SK-N-SH treated with all-trans-retinoic acid at 6 μM for 48 hours (cell line): ENCODE measurements at regions not wholly inside any gene's neighbourhood (a gene's known extent, or its start where the extent isn't known, plus 50 kb on each side); places are given as distances from the start of the nearest gene placed in this dataset.

ENCODE experiments used
- ATAC-seq: fragments of 200-7000 bp; cut with Tn5 transposase; 3 replicates; pipeline ENCODE4 v1.9.1; 2020; ENCODE audit warnings: mild to moderate bottlenecking, moderate library complexity
- BACH2 ChIP-seq: fragments of 250-450 bp; sonication (Bioruptor Pico); IDR thresholded peaks from 2 replicates; pipeline ENCODE4 v1.9.0; 2021; ENCODE audit warnings: mild to moderate bottlenecking, borderline replicate concordance
- CREB5 ChIP-seq: fragments of 250-450 bp; sonication (Bioruptor Pico); IDR thresholded peaks from 2 replicates; pipeline ENCODE4 v1.5.1; 2020; ENCODE audit warnings: low read depth, mild to moderate bottlenecking, moderate library complexity
- CSDC2 ChIP-seq: fragments of 250-450 bp; sonication (Bioruptor Pico); IDR thresholded peaks from 2 replicates; pipeline ENCODE4 v1.5.0; 2020; ENCODE audit warnings: mild to moderate bottlenecking, moderate library complexity
- CSRNP3 ChIP-seq: fragments of 250-450 bp; sonication (Bioruptor Pico); IDR thresholded peaks from 2 replicates; pipeline ENCODE4 v1.5.1; 2021; ENCODE audit warnings: mild to moderate bottlenecking, moderate library complexity
- ESRRG ChIP-seq: fragments of 250-450 bp; sonication (Bioruptor Pico); IDR thresholded peaks from 2 replicates; pipeline ENCODE4 v1.6.1; 2021; ENCODE audit warnings: mild to moderate bottlenecking
- GLIS3 ChIP-seq: fragments of 250-450 bp; sonication (Bioruptor Pico); IDR thresholded peaks from 2 replicates; pipeline ENCODE4 v1.5.0; 2020; ENCODE audit warnings: mild to moderate bottlenecking, moderate library complexity
- ISL1 ChIP-seq: fragments of 250-450 bp; sonication (Bioruptor Pico); IDR thresholded peaks from 2 replicates; pipeline ENCODE4 v2.1.2; 2022; ENCODE audit warnings: mild to moderate bottlenecking, moderate library complexity
- OSR1 ChIP-seq: fragments of 250-450 bp; sonication (Bioruptor Pico); IDR thresholded peaks from 2 replicates; pipeline ENCODE4 v1.8.0; 2022; ENCODE audit warnings: moderate library complexity, mild to moderate bottlenecking, inconsistent platforms
- PATZ1 ChIP-seq: fragments of 250-450 bp; sonication (Bioruptor Pico); IDR thresholded peaks from 2 replicates; pipeline ENCODE4 v1.8.0; 2020; ENCODE audit warnings: mild to moderate bottlenecking, moderate library complexity, borderline replicate concordance
- POU6F1 ChIP-seq: fragments of 250-450 bp; sonication (Bioruptor Pico); IDR thresholded peaks from 2 replicates; pipeline ENCODE4 v1.8.0; 2021; ENCODE audit warnings: low read depth, mild to moderate bottlenecking, moderate library complexity, borderline replicate concordance
- PPARA ChIP-seq: fragments of 250-450 bp; sonication (Bioruptor Pico); IDR thresholded peaks from 2 replicates; pipeline ENCODE4 v1.5.0; 2020; ENCODE audit warnings: mild to moderate bottlenecking, borderline replicate concordance
- RARB ChIP-seq: fragments of 250-450 bp; sonication (Bioruptor Pico); IDR thresholded peaks from 2 replicates; pipeline ENCODE4 v1.8.0; 2021; ENCODE audit warnings: mild to moderate bottlenecking, moderate library complexity
- TCF4 ChIP-seq: fragments of 250-450 bp; sonication (Bioruptor Pico); IDR thresholded peaks from 2 replicates; pipeline ENCODE4 v1.8.0; 2021; ENCODE audit warnings: mild to moderate bottlenecking, moderate library complexity, borderline replicate concordance
- TOX ChIP-seq: fragments of 250-450 bp; sonication (Bioruptor Pico); IDR thresholded peaks from 2 replicates; pipeline ENCODE4 v1.8.0; 2021; ENCODE audit warnings: mild to moderate bottlenecking, moderate library complexity, borderline replicate concordance
- TSHZ2 ChIP-seq: fragments of 250-450 bp; sonication (Bioruptor Pico); IDR thresholded peaks from 2 replicates; pipeline ENCODE4 v1.5.0; 2020; ENCODE audit warnings: mild to moderate bottlenecking, moderate library complexity
- ZC3H10 ChIP-seq: fragments of 250-450 bp; sonication (Bioruptor Pico); IDR thresholded peaks from 2 replicates; pipeline ENCODE4 v1.5.1; 2021; ENCODE audit warnings: mild to moderate bottlenecking, moderate library complexity
- ZFP3 ChIP-seq: fragments of 250-450 bp; sonication (Bioruptor Pico); IDR thresholded peaks from 2 replicates; pipeline ENCODE4 v1.5.0; 2020; ENCODE audit warnings: mild to moderate bottlenecking, moderate library complexity
- ZFP30 ChIP-seq: fragments of 450-650 bp; formaldehyde crosslinking; IDR thresholded peaks from 2 replicates; pipeline ENCODE4 v1.5.0; 2022; ENCODE audit warnings: mild to moderate bottlenecking, moderate library complexity
- ZNF70 ChIP-seq: fragments of 450-650 bp; formaldehyde crosslinking; IDR thresholded peaks from 2 replicates; pipeline ENCODE4 v1.5.0; 2020; ENCODE audit warnings: mild to moderate bottlenecking, moderate library complexity
- ZNF8 ChIP-seq: fragments of 450-650 bp; formaldehyde crosslinking; IDR thresholded peaks from 2 replicates; pipeline ENCODE4 v1.5.0; 2020; ENCODE audit warnings: mild to moderate bottlenecking, moderate library complexity

GRCh38 chr21:38202811-38203210 is 54.0 kb upstream of the KCNJ15 start:
- ATAC-seq: no peak
- TF ChIP-seq TCF4 (CRISPR knock-in tag): no peak
- no peak for TF ChIP-seq BACH2 (CRISPR knock-in tag)
- TF ChIP-seq, all 23 proteins: peak for 0

- TF ChIP-seq BACH2 (CRISPR knock-in tag) (no peak), ZNF8 (CRISPR knock-in tag) (no peak), ESRRG (no peak), ISL1 (CRISPR knock-in tag) (no peak), ZC3H10 (no peak), OSR1 (CRISPR knock-in tag) (no peak), CSRNP3 (CRISPR knock-in tag) (no peak), CSDC2 (CRISPR knock-in tag) (no peak), GLIS3 (CRISPR knock-in tag) (no peak), CREB5 (CRISPR knock-in tag) (no peak), TSHZ2 (no peak), RARB (CRISPR knock-in tag) (no peak), POU6F1 (CRISPR knock-in tag) (no peak)
- TF ChIP-seq, all 23 proteins: peak for 0
- ATAC-seq: no peak
These were observed 53.6 kb upstream of the KCNJ15 start for GRCh38 chr21:38203229-38203628.

- no peak for ATAC-seq
- TF ChIP-seq ESRRG (no peak), PATZ1 (CRISPR knock-in tag) (no peak), RARB (CRISPR knock-in tag) (no peak), ZFP3 (CRISPR knock-in tag) (no peak), CREB5 (CRISPR knock-in tag) (no peak), ZFP30 (CRISPR knock-in tag) (no peak), ZNF8 (CRISPR knock-in tag) (no peak), GLIS3 (CRISPR knock-in tag) (no peak), ZNF70 (CRISPR knock-in tag) (no peak), TCF4 (CRISPR knock-in tag) (no peak), PPARA (CRISPR knock-in tag) (no peak), CSRNP3 (CRISPR knock-in tag) (no peak), TOX (CRISPR knock-in tag) (no peak)
- TF ChIP-seq, all 23 proteins: peak for 0
These were observed 50.9 kb upstream of the KCNJ15 start for GRCh38 chr21:38205940-38206339.
